ENCODE measurements at regions not wholly inside any gene's neighbourhood (a gene's known extent, or its start where the extent isn't known, plus 50 kb on each side); places are given as distances from the start of the nearest gene placed in this dataset.

DNA sequence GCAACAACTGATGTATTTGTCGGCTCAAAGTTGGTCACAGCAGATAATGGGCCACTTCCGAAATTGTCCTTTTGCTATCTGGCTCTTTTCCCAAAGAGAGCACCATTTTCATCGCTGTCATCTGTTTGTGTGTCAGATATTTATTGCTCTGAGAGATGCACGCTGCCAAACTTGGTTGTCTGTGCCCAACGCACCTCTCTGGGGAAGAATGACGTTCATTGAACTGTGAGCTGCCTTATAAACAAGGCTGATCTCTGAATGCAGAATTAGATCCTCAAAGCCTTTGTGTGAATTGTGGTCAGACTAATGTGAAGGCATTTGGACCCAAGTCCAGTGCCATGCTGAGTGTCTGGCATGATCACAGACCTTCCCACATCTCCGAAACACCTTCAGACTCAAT, 174.7 kb upstream of the LYZL1 start:
- ChIA-PET CTCF (no interaction called here), POLR2A (no interaction called here)
- Histone ChIP-seq H3K27me3 (ENCODE audit: control insufficient read depth, insufficient read depth, low read length) (peaks cover 6% of the 10 kb centered on the region), H3K27ac (ENCODE audit: low read depth, low read length) (no peak overlapping the region), H3K4me3 (ENCODE audit: low read depth, low read length) (no peak overlapping the region), H3K9me3 (ENCODE audit: control insufficient read depth, insufficient read depth, low read length) (peaks cover 2% of the 10 kb centered on the region; the same call in 1 of the 2 replicates)
- TF ChIP-seq, protein P1, sequence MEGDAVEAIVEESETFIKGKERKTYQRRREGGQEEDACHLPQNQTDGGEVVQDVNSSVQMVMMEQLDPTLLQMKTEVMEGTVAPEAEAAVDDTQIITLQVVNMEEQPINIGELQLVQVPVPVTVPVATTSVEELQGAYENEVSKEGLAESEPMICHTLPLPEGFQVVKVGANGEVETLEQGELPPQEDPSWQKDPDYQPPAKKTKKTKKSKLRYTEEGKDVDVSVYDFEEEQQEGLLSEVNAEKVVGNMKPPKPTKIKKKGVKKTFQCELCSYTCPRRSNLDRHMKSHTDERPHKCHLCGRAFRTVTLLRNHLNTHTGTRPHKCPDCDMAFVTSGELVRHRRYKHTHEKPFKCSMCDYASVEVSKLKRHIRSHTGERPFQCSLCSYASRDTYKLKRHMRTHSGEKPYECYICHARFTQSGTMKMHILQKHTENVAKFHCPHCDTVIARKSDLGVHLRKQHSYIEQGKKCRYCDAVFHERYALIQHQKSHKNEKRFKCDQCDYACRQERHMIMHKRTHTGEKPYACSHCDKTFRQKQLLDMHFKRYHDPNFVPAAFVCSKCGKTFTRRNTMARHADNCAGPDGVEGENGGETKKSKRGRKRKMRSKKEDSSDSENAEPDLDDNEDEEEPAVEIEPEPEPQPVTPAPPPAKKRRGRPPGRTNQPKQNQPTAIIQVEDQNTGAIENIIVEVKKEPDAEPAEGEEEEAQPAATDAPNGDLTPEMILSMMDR (IDR thresholded peaks at IDR 0.05; ENCODE audit: low read depth, low read length), result no peak
- DNase-seq (ENCODE audit: low read depth, low spot score), result no peak

DNA sequence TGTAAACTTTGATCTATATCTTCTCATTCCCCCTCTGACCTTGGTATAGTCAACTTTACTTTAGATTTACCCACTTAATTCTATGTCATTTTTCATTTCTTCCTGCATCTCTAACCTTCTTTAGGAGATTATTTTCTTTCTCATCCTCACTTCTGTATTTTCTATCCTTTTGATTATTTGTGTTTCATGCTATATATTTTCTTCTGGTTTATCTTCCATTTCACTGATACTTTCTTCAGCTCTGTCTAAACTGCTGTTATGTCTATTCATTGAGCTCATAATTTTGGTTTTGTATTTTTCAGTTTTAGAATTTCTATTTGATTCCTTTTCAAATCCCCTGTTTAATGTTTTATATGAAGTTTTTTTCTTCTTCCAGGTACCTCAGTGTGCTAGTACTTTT, 171.1 kb upstream of the LYZL1 start:
- TF ChIP-seq, protein P1 (IDR thresholded peaks at IDR 0.05; ENCODE audit: low read depth, low read length), result no peak
- H3K9me3 ChIP-seq (ENCODE audit: control insufficient read depth, insufficient read depth, low read length), result peaks cover 2% of the 10 kb centered on the region
- CTCF ChIA-PET, result interaction anchor here (1.4 to 3.7 kb wide), 3 partner anchors 11 to 453 kb away, joined by 3 to 31 read pairs (median 6); no protein-coding TSS in a partner anchor
- no peak overlapping the region for H3K4me3 ChIP-seq (ENCODE audit: low read depth, low read length)
- POLR2A ChIA-PET, result no interaction called here
- no peak for DNase-seq (ENCODE audit: low read depth, low spot score)
- no peak overlapping the region for H3K27ac ChIP-seq (ENCODE audit: low read depth, low read length)
- H3K27me3 ChIP-seq (ENCODE audit: control insufficient read depth, insufficient read depth, low read length), result no peaks in the 10 kb centered on the region

DNA sequence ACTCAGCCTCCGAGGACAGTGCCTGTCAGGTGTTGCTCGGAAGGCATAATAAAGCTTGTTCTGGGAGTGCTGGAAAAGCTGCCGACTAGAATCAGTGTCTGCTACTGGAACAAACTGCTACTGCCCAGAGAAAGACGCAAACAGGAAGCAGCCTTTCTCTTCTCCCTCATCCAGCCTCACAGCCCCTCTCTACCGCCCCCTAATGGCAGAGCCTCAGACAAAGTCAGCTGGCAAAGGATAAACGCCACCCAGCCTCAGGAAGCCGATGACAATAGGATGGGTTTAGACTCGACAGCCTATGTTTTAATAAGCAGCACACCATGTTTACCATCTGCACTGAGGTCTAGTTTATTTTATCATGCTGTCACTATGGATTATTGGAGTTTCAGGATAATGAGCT, 169.5 kb upstream of the LYZL1 start:
- no peak for DNase-seq (ENCODE audit: low read depth, low spot score)
- Histone ChIP-seq H3K9me3 (ENCODE audit: control insufficient read depth, insufficient read depth, low read length) (peaks cover 2% of the 10 kb centered on the region), H3K27ac (ENCODE audit: low read depth, low read length) (no peak overlapping the region), H3K27me3 (ENCODE audit: control insufficient read depth, insufficient read depth, low read length) (no peaks in the 10 kb centered on the region), H3K4me3 (ENCODE audit: low read depth, low read length) (no peak overlapping the region)
- CTCF ChIA-PET, result interaction anchor here (0.6 to 3.7 kb wide), 8 partner anchors 8 to 500 kb away, joined by 4 to 31 read pairs (median 6); no protein-coding TSS in a partner anchor
- POLR2A ChIA-PET, result no interaction called here
- TF ChIP-seq, protein P1 (IDR thresholded peaks at IDR 0.05; ENCODE audit: low read depth, low read length), result peak; percentile 50

DNA sequence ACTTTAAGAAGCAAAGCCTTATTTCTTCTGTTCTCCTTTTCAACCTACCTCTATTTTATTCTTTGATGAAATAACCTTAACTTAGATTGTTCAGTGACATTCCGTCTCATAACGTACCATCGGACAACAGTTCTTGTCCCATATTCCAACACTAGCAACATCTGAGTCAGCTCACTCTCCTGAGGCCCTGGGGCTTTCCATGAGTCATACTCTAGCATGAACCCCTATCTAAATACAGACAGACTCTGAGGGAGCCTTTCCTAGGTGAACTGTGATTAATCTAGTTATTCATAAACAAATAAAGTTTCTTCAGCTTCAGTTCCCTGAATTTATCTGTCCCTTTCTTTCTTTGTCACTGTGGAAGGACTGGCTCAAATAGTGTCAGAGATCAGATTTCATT, 168.7 kb upstream of the LYZL1 start:
- Histone ChIP-seq H3K9me3 (ENCODE audit: control insufficient read depth, insufficient read depth, low read length) (peaks cover 2% of the 10 kb centered on the region), H3K27ac (ENCODE audit: low read depth, low read length) (no peak overlapping the region), H3K4me3 (ENCODE audit: low read depth, low read length) (no peak overlapping the region), H3K27me3 (ENCODE audit: control insufficient read depth, insufficient read depth, low read length) (no peaks in the 10 kb centered on the region)
- peak; percentile 36 for DNase-seq (ENCODE audit: low read depth, low spot score)
- POLR2A ChIA-PET, result no interaction called here
- CTCF ChIA-PET, result interaction anchor here (0.6 to 3.7 kb wide), 7 partner anchors 8 to 501 kb away, joined by 4 to 31 read pairs (median 6); no protein-coding TSS in a partner anchor
- TF ChIP-seq, protein P1 (IDR thresholded peaks at IDR 0.05; ENCODE audit: low read depth, low read length), result no peak

DNA sequence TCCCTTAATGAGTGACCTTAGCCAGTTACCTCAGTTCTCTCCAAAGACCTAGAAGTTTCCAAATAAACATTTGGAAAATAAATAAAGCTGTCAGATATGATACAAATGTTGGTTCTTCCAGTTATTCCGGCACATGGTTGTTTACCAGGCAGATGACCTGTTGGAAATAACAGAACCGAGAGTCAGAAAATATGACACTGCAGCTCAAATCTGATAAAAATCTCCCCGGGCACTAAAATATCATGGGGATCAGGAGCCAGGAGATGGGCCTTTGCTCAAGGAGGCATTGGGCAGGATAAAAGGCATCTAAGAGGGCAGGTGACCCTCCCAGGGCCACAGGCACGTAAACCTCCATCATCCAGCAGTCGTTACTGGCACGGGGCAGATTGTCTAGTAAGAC, 164.0 kb upstream of the LYZL1 start:
- TF ChIP-seq, protein P1 (IDR thresholded peaks at IDR 0.05; ENCODE audit: low read depth, low read length), result no peak
- H3K9me3 ChIP-seq (ENCODE audit: control insufficient read depth, insufficient read depth, low read length), result no peaks in the 10 kb centered on the region; the same call in 1 of the 2 replicates
- CTCF ChIA-PET, result interaction anchor here (0.7 kb wide), 2 partner anchors 441 to 461 kb away, joined by 3 to 5 read pairs; no protein-coding TSS in a partner anchor
- H3K27me3 ChIP-seq (ENCODE audit: control insufficient read depth, insufficient read depth, low read length), result peaks cover 3% of the 10 kb centered on the region
- no peak overlapping the region for H3K4me3 ChIP-seq (ENCODE audit: low read depth, low read length)
- H3K27ac ChIP-seq (ENCODE audit: low read depth, low read length), result no peak overlapping the region
- POLR2A ChIA-PET, result interaction anchor here (0.7 kb wide), 1 partner anchor 20 kb away, joined by 9 read pairs; no protein-coding TSS in a partner anchor
- DNase-seq (ENCODE audit: low read depth, low spot score), result no peak
